ENCODE measurements at regions not wholly inside any gene's neighbourhood (a gene's known extent, or its start where the extent isn't known, plus 50 kb on each side); places are given as distances from the start of the nearest gene placed in this dataset.
"Not testable (repeated sequence)": the region's sequence is repeated elsewhere in the genome, so short reads cannot be mapped to it uniquely, and the experiment has no call there.

- DNase-seq (ENCODE audit: low spot score): not testable (repeated sequence)
Measured at GRCh38 chr9:129545876-129546275, 75.0 kb downstream of the C9orf50 start.

DNA sequence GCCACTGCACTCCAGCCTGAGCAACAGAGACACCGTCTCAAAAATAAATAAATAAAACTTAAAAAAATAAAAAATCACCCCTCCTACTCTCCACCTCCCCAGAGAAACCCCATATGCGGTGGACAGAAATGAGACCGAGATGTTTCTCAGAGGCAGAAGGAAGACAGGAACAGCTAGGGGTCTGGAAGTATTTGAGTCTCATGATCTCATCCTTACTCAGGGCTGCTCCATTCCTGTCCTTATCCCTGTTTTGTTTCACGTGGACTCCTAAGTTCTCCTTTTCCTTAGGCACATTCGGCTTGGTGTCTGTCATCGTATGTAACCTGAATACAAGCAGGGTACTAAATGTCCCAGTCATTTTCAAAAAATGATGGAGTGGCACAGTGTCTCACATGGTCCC, 76.1 kb downstream of the C9orf50 start:
- DNase-seq (ENCODE audit: low spot score): peak; percentile 50

GRCh38 chr9:129542741-129543140, 78.2 kb downstream of the C9orf50 start:
- no peak for DNase-seq (ENCODE audit: low spot score)

DNA sequence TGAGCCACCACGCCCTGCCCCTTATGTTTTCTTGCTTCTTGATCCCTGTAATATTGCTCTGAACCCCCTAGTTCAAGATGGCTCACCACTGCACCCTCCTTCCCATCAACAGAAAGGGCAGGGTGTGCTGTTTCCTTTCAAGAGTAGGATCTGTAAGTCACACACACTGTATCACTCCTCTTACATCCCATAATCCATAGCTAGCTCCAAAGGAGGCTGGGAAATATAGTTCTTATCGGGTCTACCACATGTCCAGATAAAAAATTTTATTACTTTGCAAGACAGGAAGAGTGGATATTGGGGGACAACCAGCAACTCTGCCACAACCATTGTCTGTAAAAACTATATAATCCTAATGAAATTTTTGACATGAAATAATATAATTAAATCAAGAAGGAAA, 79.6 kb downstream of the C9orf50 start:
- DNase-seq (ENCODE audit: low spot score): peak; percentile 59

- no peak for DNase-seq (ENCODE audit: low spot score)
Measured at GRCh38 chr9:129539446-129539845, 81.5 kb downstream of the C9orf50 start.

GRCh38 chr9:129531860-129532402, 89.0 kb downstream of the C9orf50 start:
- DNase-seq (ENCODE audit: low spot score): not testable (repeated sequence)

DNA sequence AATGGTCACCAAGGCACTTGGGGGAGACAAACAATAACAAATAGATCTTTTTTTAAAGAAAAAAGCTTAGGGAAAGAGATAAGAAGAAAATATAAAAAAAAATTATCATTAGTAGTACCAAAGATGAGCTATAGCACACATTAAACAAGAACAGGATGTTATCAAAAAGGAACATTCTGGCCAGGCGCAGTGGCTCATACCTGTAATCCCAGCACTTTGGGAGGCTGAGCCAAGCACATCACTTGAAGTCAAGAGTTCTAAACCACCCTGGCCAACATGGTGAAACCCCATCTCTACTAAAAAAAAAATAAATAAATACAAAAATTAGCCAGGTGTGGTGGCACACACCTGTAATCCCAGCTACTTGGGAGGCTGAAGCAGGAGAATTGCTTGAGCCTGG, 92.9 kb downstream of the C9orf50 start:
- not testable (repeated sequence) for DNase-seq (ENCODE audit: low spot score)

DNA sequence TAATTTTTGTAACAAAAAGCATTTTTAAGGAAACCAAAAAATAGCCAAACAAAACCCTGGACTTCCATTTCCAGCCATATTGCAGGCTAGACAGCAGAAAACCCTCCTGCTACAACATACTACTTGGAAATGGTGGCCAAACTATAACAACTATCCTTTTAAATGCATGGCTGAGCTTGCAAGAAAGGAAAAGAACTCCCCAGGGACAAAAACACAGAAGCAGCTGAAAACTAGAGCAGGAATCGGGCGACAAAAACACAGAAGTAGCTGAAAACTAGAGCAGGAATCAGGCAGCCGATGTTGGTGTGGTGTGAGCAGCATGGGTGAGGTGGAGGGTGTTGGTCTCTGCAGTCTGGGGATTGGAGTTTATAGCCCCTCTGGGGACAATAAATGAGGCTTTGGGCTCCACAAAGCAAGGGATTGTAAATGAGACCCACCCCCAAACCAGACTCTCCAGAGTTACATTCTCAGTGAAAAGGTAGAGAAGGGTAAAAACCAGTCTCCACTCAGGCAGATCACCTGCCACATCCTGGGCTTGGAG, 95.2 kb downstream of the C9orf50 start:
- no peak for DNase-seq (ENCODE audit: low spot score)

- no peak for DNase-seq (ENCODE audit: low spot score)
Measured at GRCh38 chr9:129524582-129525270, 96.2 kb downstream of the C9orf50 start.

DNA sequence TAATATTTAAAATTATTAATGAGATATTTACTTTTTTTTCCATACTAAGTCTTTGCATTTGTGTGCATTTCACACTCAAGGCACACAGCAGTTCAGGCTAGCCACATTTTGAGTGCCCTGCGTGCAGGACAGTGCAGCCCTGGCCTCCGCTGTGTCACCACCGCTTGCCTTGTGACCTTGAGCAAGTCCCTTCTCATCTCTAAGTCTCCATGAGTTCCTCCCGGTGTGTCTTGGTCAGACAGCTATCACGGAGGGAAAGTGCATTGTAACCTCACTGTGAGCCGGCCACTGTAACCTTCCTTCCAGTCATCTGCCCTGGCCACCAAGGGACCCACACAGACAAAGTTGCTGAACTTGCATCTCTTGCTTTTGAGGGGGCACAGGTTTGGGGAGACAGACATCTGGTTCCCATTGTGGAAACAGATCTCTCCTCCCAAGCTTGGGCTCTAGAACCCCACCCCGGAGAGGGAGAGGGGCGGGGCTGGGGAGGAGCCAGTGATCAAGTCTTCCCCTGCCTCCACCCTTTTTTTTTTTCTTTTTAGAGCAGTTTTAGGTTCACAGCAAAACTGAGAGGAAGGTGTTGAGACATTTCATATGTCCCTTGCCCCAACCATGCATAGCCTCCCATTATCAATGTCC, 96.8 kb downstream of the C9orf50 start:
- no peak for DNase-seq (ENCODE audit: low spot score)

DNA sequence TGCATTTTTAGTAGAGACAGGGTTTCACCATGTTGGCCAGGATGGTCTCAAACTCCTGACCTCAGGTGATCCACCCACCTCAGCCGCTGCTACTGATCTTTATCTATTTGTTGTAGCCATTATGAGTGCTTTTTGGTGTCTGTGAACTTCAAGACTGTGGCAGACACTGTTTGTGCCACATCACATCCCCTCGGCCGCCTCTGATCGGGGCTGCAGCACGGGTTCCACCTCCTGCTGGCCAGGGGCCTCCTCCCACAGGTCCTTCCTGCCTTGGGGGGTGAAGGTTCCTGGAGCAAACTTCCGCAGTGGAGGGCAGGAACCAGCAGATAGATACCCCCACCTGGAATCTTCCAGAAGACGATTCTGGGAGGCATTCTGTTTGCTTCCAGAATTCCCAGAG, 98.5 kb downstream of the C9orf50 start:
- no peak for DNase-seq (ENCODE audit: low spot score)

DNA sequence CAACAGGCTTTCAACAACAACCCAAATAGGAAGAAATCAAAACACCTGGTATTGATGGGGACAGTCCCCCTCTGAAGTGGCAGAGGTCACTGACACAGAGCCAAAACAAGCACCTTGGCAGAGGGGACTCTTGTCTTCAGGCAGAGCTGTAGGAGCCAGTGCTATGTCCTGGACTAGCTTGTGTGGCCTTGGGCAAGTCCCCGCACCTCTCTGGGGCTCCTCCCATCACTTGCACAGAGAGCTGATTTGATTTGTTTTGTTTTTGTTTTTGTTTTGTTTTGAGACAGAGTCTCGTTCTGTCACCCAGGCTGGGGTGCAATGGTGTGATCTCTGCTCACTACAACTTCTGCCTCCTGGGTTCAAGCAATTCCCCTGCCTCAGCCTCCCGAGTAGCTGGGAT, 100.8 kb downstream of the C9orf50 start:
- DNase-seq (ENCODE audit: low spot score): no peak

- DNase-seq (ENCODE audit: low spot score): no peak
Measured at GRCh38 chr9:129518074-129518473, 102.8 kb downstream of the C9orf50 start.

DNA sequence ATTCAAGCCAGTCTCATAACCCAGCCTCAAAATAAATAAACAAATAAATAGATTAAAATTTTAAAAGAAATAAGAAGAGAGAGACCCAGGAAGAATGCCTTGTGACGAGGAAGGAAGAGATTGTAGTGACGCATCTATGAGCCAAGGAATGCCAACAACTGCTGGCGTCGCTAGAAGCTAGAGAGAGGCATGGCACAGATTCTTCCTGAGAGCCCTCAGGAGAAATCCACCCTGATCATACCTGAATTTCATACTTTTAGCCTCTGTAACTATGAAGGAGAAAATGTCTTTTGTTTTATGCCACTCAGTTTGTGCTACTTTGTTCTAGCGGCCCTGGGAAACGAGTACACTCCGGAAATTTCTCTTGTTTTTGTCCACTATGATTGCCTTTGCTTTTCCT, 103.9 kb downstream of the C9orf50 start:
- DNase-seq (ENCODE audit: low spot score): no peak

GRCh38 chr9:129514891-129515290, 106.0 kb downstream of the C9orf50 start:
- no peak for DNase-seq (ENCODE audit: low spot score)

DNA sequence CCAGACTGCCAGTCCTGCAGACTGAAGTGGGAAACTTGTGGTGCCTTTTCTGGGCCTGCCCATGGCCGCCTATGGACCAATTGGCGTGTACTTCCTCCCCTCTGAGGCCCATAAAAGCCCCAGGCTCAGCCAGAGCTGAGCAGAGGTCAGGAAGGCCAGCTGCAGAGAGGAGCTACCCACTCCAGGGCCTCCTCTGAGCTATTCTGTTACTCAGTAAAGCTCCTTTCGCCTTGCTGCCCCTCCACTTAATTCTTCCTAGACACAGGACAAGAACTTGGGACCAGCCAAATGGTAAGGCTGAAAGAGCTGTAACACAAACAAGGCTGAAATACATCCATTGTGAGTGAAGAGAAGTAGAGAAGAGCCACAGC, 106.4 kb downstream of the C9orf50 start:
- DNase-seq (ENCODE audit: low spot score): no peak

GRCh38 chr9:129513856-129514496, 106.9 kb downstream of the C9orf50 start:
- no peak for DNase-seq (ENCODE audit: low spot score)

- DNase-seq (ENCODE audit: low spot score): no peak
Measured at GRCh38 chr9:129513282-129513681, 107.6 kb downstream of the C9orf50 start.

GRCh38 chr9:129511285-129511900, 109.5 kb downstream of the C9orf50 start:
- no peak for DNase-seq (ENCODE audit: low spot score)

- DNase-seq (ENCODE audit: low spot score): peak; percentile 15
Measured at GRCh38 chr9:129509533-129509928, 111.4 kb downstream of the C9orf50 start.

DNA sequence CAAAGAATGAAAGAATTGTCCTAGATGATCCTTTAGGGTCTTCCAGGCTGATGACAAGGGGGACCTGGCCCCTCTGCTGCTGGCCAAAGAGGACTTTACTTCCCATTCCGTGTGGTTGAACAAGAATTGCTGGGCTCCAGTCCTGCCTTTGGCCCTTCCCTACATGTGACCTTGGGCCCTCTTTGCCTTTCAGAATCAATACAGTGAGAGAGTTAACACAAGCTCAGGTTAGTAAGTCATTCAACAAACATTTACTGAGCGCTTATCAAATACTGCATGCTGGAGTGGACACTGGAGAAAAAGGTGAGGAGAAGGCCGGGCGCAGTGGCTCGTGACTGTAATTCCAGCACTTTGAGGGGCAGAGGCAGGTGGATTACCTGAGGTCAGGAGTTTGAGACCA, 113.1 kb downstream of the C9orf50 start:
- DNase-seq (ENCODE audit: low spot score): no peak

DNA sequence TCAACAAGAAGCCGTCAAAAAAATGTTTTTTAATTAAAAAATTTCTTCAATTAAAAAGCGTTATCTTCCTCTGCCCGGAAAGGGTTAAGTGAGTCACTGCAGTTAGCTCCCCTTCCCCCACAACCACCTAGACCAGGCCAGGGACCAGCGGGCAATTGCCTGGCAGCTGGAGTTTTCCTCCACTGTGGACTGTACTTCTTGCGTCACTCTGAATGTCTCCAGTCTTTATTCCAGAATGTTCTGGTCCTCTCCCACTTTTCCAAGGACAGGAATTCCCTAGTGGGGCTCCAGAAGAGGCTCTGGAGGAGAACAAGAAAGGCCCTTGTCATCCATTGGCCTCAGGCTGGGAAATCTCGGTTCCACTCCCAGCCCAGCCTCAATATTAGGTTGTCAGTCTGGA, 114.0 kb downstream of the C9orf50 start:
- peak; percentile 59 for DNase-seq (ENCODE audit: low spot score)
